ENCODE measurements at regions not wholly inside any gene's neighbourhood (a gene's known extent, or its start where the extent isn't known, plus 50 kb on each side); places are given as distances from the start of the nearest gene placed in this dataset.

DNA sequence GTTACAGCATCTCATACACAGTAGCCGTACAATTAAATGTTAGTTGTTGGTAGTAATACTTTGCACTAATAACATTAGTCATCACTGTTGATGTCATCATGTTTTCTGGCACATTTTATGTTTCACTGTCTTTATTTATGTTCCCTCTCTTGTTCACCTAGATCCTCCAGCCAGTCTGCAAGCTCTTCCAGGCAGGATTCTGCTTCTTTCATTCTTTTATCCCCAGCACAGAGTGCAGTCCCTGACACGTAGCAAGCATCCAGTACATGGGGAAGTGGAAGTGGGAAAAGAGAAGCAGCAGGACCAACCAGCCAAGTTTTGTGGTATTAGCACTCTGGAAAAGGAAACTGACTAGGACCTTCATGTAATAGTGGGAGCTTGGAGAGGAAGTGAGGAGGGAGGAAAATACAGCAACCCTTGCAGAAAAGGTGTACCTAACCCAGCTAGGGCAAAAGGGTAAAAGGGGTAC is 89.7 kb upstream of the SLC44A1 start:
- Mint-ChIP-seq H3K9me3 (no peaks in the 10 kb centered on the region), H3K27me3 (no peaks in the 10 kb centered on the region), H3K4me1 (ENCODE audit: low read depth) (peaks cover 18% of the 10 kb centered on the region), H3K36me3 (ENCODE audit: low read depth) (no peaks in the 10 kb centered on the region), H3K4me3 (no peak overlapping the region), H3K27ac (no peak overlapping the region)
- POLR2A ChIA-PET = no interaction called here
- ATAC-seq (no peak), DNase-seq (no peak)
- intact Hi-C loops (cut with micrococcal nuclease) = no loop called here
- TF ChIP-seq, protein P1, sequence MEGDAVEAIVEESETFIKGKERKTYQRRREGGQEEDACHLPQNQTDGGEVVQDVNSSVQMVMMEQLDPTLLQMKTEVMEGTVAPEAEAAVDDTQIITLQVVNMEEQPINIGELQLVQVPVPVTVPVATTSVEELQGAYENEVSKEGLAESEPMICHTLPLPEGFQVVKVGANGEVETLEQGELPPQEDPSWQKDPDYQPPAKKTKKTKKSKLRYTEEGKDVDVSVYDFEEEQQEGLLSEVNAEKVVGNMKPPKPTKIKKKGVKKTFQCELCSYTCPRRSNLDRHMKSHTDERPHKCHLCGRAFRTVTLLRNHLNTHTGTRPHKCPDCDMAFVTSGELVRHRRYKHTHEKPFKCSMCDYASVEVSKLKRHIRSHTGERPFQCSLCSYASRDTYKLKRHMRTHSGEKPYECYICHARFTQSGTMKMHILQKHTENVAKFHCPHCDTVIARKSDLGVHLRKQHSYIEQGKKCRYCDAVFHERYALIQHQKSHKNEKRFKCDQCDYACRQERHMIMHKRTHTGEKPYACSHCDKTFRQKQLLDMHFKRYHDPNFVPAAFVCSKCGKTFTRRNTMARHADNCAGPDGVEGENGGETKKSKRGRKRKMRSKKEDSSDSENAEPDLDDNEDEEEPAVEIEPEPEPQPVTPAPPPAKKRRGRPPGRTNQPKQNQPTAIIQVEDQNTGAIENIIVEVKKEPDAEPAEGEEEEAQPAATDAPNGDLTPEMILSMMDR (IDR thresholded peaks at IDR 0.05) = no peak
- CTCF ChIA-PET = interaction anchor here (1.4 to 3.0 kb wide), 3 partner anchors 228 to 291 kb away, joined by 4 to 23 read pairs (median 5); no protein-coding TSS in a partner anchor

DNA sequence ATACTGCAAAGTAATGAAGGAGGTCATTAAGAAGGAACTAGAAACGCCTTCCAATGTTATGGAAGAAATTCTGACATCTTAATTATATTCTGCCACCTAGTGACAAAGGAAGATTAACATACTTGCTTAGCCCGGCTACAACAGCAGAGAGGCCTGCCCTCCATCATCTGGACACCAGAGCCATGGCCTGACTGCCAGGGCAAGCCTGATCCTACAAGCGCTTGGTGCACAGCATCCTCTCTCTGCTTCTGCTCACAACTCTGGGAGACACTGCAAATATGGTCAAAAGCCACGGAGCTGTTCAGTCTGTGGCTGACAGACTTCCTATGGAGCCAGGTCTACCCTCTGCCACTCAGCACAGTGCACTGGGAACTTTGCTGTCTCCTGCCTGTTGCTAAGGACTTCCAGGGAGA is 87.3 kb upstream of the SLC44A1 start:
- CTCF ChIA-PET = interaction anchor here (1.0 to 4.5 kb wide), 2 partner anchors 230 to 295 kb away, joined by 4 to 33 read pairs; no protein-coding TSS in a partner anchor
- Mint-ChIP-seq H3K4me1 (ENCODE audit: low read depth) (peaks cover 7% of the 10 kb centered on the region), H3K9me3 (no peaks in the 10 kb centered on the region), H3K27me3 (no peaks in the 10 kb centered on the region), H3K4me3 (no peak overlapping the region), H3K36me3 (ENCODE audit: low read depth) (no peaks in the 10 kb centered on the region), H3K27ac (no peak overlapping the region)
- intact Hi-C loops (cut with micrococcal nuclease) = loop anchor here (1.0 kb wide), 2 partner anchors 231 to 294 kb away; no protein-coding TSS in a partner anchor
- POLR2A ChIA-PET = interaction anchor here (0.5 kb wide), 1 partner anchor 11 kb away, joined by 4 read pairs; no protein-coding TSS in a partner anchor
- TF ChIP-seq, protein P1 (IDR thresholded peaks at IDR 0.05) = peak; percentile 50
- DNase-seq (peak; percentile 13), ATAC-seq (peak; percentile 76)

DNA sequence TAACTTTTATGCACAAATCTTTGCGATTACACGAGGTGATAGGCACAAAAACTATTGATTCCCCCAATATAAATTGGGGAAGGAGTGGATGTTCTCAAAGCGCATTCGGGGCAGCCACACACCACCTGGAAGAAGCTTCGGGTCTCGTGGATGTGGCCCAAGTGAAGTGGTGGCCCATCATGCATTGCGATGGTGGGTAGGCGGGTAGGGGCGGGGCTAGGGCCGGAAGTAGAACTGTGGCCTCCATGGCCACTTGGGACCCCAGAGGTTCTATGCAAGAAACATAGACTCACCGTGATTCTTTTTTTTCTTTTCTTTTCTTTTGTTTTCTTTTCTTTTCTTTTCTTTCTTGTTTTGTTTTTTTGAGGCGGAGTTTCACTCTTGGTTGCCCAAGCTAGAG is 86.4 kb upstream of the SLC44A1 start:
- H3K36me3 Mint-ChIP-seq (ENCODE audit: low read depth) = no peaks in the 10 kb centered on the region
- no peaks in the 10 kb centered on the region for H3K9me3 Mint-ChIP-seq
- POLR2A ChIA-PET = no interaction called here
- CTCF ChIA-PET = interaction anchor here (4.5 kb wide), 1 partner anchor 296 kb away, joined by 33 read pairs; no protein-coding TSS in a partner anchor
- DNase-seq (no peak), ATAC-seq (no peak)
- H3K27me3 Mint-ChIP-seq = no peaks in the 10 kb centered on the region
- TF ChIP-seq, protein P1 (IDR thresholded peaks at IDR 0.05) = no peak
- H3K27ac Mint-ChIP-seq = no peak overlapping the region
- H3K4me1 Mint-ChIP-seq (ENCODE audit: low read depth) = peaks cover 7% of the 10 kb centered on the region
- intact Hi-C loops (cut with micrococcal nuclease) = loop anchor here (2.0 kb wide), 1 partner anchor 257 kb away; no protein-coding TSS in a partner anchor
- no peak overlapping the region for H3K4me3 Mint-ChIP-seq

DNA sequence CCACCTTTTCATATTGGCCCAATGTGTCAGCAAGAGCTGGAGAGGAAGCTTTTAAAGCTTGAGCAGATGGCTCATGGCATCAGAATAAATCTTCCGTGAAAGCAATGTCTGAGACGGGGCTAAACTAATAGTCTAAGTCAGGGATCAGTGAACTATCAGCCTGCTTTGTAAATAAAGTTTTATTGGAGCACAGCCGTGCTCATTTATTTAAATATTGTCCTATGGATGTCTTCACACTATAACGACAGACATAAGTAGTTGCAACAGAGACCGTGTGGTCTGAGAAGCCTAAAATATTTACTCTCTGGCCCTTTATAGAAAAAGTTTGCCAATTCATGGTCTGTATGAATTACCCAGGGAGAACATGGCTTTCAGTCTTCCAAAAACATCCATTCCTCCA is 85.6 kb upstream of the SLC44A1 start:
- Mint-ChIP-seq H3K36me3 (ENCODE audit: low read depth) (no peaks in the 10 kb centered on the region), H3K4me3 (no peak overlapping the region), H3K4me1 (ENCODE audit: low read depth) (peaks cover 7% of the 10 kb centered on the region), H3K27ac (no peak overlapping the region), H3K27me3 (no peaks in the 10 kb centered on the region), H3K9me3 (no peaks in the 10 kb centered on the region)
- intact Hi-C loops (cut with micrococcal nuclease) = loop anchor here (2.0 kb wide), 1 partner anchor 256 kb away; no protein-coding TSS in a partner anchor
- DNase-seq = no peak
- POLR2A ChIA-PET = interaction anchor here (1.2 kb wide), 1 partner anchor 9 kb away, joined by 3 read pairs; no protein-coding TSS in a partner anchor
- ATAC-seq = no peak
- CTCF ChIA-PET = interaction anchor here (0.7 to 4.5 kb wide), 7 partner anchors 18 to 296 kb away, joined by 3 to 33 read pairs (median 4); no protein-coding TSS in a partner anchor
- TF ChIP-seq, protein P1 (IDR thresholded peaks at IDR 0.05) = no peak

DNA sequence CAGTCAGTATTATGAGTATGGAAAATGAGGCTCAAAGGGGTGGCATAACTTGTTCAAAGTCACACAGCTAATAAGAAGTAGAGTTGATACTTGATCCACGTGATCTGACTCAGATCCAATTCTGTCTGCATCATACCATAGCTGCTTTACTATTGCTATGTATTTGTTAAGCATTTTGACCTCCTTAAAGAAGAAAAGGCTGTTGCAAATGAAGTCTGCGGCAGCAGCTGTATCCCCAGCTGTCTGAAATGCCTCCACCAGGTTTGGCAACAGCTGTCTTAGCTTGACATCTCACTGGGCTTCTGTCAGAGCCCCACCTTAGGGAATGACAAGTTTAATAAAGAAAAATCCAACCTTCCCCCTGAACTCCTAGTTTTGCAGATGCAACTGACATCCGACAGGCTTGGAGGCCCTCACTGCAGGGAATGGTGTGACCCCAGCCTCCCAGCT is 75.6 kb upstream of the SLC44A1 start:
- CTCF ChIA-PET = no interaction called here
- H3K4me1 Mint-ChIP-seq (ENCODE audit: low read depth) = no peaks in the 10 kb centered on the region
- POLR2A ChIA-PET = no interaction called here
- no peaks in the 10 kb centered on the region for H3K36me3 Mint-ChIP-seq (ENCODE audit: low read depth)
- H3K4me3 Mint-ChIP-seq = no peak overlapping the region
- H3K27me3 Mint-ChIP-seq = no peaks in the 10 kb centered on the region
- ATAC-seq (no peak), DNase-seq (no peak)
- H3K27ac Mint-ChIP-seq = no peak overlapping the region
- H3K9me3 Mint-ChIP-seq = no peaks in the 10 kb centered on the region
- TF ChIP-seq, protein P1 (IDR thresholded peaks at IDR 0.05) = no peak
- intact Hi-C loops (cut with micrococcal nuclease) = no loop called here

Data from activated CD8-positive, alpha-beta T cell treated with anti-CD3 and anti-CD28 coated beads for 36 hours (primary cell).